ENCODE measurements at regions not wholly inside any gene's neighbourhood (a gene's known extent, or its start where the extent isn't known, plus 50 kb on each side); places are given as distances from the start of the nearest gene placed in this dataset.

- DNase-seq (ENCODE audit: low spot score, unreplicated experiment) = no peak
- Mint-ChIP-seq H3K4me1 (ENCODE audit: low read depth) (no peaks in the 10 kb centered on the region), H3K36me3 (ENCODE audit: insufficient read depth) (no peaks in the 10 kb centered on the region), H3K9me3 (ENCODE audit: low read depth) (no peaks in the 10 kb centered on the region), H3K27me3 (no peaks in the 10 kb centered on the region), H3K4me3 (ENCODE audit: low read depth) (no peak overlapping the region), H3K27ac (no peak overlapping the region)
- TF ChIP-seq CTCF (IDR thresholded peaks at IDR 0.05; ENCODE audit: unreplicated experiment) = no peak
Measured at GRCh38 chr14:26995301-26995700, 397.5 kb upstream of the NOVA1 start.

GRCh38 chr14:26996246-26996645, 398.4 kb upstream of the NOVA1 start:
- Mint-ChIP-seq H3K36me3 (ENCODE audit: insufficient read depth) (no peaks in the 10 kb centered on the region), H3K27me3 (no peaks in the 10 kb centered on the region), H3K9me3 (ENCODE audit: low read depth) (no peaks in the 10 kb centered on the region), H3K27ac (no peak overlapping the region), H3K4me3 (ENCODE audit: low read depth) (no peak overlapping the region), H3K4me1 (ENCODE audit: low read depth) (no peaks in the 10 kb centered on the region)
- TF ChIP-seq CTCF (IDR thresholded peaks at IDR 0.05; ENCODE audit: unreplicated experiment) = no peak
- no peak for DNase-seq (ENCODE audit: low spot score, unreplicated experiment)

DNA sequence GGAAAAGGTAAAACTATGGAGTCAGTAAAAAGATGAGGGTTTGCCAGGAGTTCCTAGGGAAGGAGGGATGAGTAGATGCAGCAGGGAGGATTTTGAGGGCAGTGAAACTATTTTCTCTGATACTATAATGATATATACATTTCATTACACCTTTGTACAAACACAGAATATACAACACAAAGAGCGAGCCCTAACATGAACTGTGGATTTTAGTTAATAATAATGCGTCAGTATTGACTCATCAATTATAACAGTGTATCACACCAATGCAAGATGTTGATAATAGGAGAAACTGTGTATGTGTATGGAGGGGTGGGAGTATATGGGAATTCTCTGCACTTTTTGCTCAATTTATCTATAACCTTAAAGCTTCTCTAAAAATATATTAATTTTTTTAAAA, 404.3 kb upstream of the NOVA1 start:
- H3K36me3 Mint-ChIP-seq (ENCODE audit: insufficient read depth) = no peaks in the 10 kb centered on the region
- H3K27ac Mint-ChIP-seq = no peak overlapping the region
- H3K4me3 Mint-ChIP-seq (ENCODE audit: low read depth) = no peak overlapping the region
- DNase-seq (ENCODE audit: low spot score, unreplicated experiment) = no peak
- TF ChIP-seq CTCF (IDR thresholded peaks at IDR 0.05; ENCODE audit: unreplicated experiment) = no peak
- no peaks in the 10 kb centered on the region for H3K27me3 Mint-ChIP-seq
- no peaks in the 10 kb centered on the region for H3K9me3 Mint-ChIP-seq (ENCODE audit: low read depth)
- no peaks in the 10 kb centered on the region for H3K4me1 Mint-ChIP-seq (ENCODE audit: low read depth)

GRCh38 chr14:27006570-27006969, 408.7 kb upstream of the NOVA1 start:
- no peak for DNase-seq (ENCODE audit: low spot score, unreplicated experiment)
- no peak overlapping the region for H3K4me3 Mint-ChIP-seq (ENCODE audit: low read depth)

GRCh38 chr14:27008187-27008586, 410.4 kb upstream of the NOVA1 start:
- Mint-ChIP-seq H3K4me1 (ENCODE audit: low read depth) (no peaks in the 10 kb centered on the region), H3K36me3 (ENCODE audit: insufficient read depth) (no peaks in the 10 kb centered on the region), H3K9me3 (ENCODE audit: low read depth) (peaks cover 5% of the 10 kb centered on the region), H3K27me3 (no peaks in the 10 kb centered on the region), H3K27ac (no peak overlapping the region), H3K4me3 (ENCODE audit: low read depth) (no peak overlapping the region)
- DNase-seq (ENCODE audit: low spot score, unreplicated experiment) = no peak
- TF ChIP-seq CTCF (IDR thresholded peaks at IDR 0.05; ENCODE audit: unreplicated experiment) = no peak

More at GRCh38 chr14:27006570-27006969, 408.7 kb upstream of the NOVA1 start:
- no peak for TF ChIP-seq CTCF (IDR thresholded peaks at IDR 0.05; ENCODE audit: unreplicated experiment)
- no peaks in the 10 kb centered on the region for H3K4me1 Mint-ChIP-seq (ENCODE audit: low read depth)
- H3K27me3 Mint-ChIP-seq = no peaks in the 10 kb centered on the region
- H3K9me3 Mint-ChIP-seq (ENCODE audit: low read depth) = peaks cover 5% of the 10 kb centered on the region
- no peak overlapping the region for H3K27ac Mint-ChIP-seq
- no peaks in the 10 kb centered on the region for H3K36me3 Mint-ChIP-seq (ENCODE audit: insufficient read depth)

Data from progenitor cell of endocrine pancreas (in vitro differentiated cells).